PC-9 (cell line): ENCODE measurements at regions not wholly inside any gene's neighbourhood (a gene's known extent, or its start where the extent isn't known, plus 50 kb on each side); places are given as distances from the start of the nearest gene placed in this dataset.

Source experiments
- BruUV-seq: library from RNA; stranded (reverse); fragments of 400-500 nt; replicated peaks from 2 replicates; lab custom pipeline; 2021; lab: Mats Ljungman, UMichigan
- CTCF ChIA-PET: fragments of 300-600 bp; sonication (Branson Sonifier 250); formaldehyde crosslinking; loops from one replicate; lab custom pipeline; 2022; ENCODE audit warnings: antibody characterized with exemption; lab: Charles Lee
- POLR2A ChIA-PET: fragments of 300-600 bp; sonication (Branson Sonifier 250); formaldehyde crosslinking; loops from one replicate; lab custom pipeline; 2022; ENCODE audit warnings: antibody characterized with exemption; ENCODE audit not compliant: unreplicated experiment; lab: Charles Lee
- DNase-seq, 2 experiments: peaks; one replicate each; pipeline versions ENCODE4 v3.0.0 to v3.0.0-alpha.2; 2015 to 2022; ENCODE audit warnings: mixed read lengths in 1 of 2
- H2AFZ ChIP-seq: fragments of 200-600 bp; sonication (generic); 2 replicates; pipeline ENCODE4 v1.8.1; 2017; ENCODE audit warnings: antibody characterized with exemption
- H3F3A ChIP-seq: fragments of 200-600 bp; sonication (generic); 2 replicates; pipeline ENCODE4 v1.8.1; 2017; ENCODE audit warnings: antibody characterized with exemption, mild to moderate bottlenecking, low read depth; ENCODE audit not compliant: insufficient read depth
- H3K27ac ChIP-seq: fragments of 200-600 bp; sonication (generic); 2 replicates; pipeline ENCODE4 v1.6.1; 2016; ENCODE audit warnings: mixed run types
- H3K27me3 ChIP-seq: fragments of 200-600 bp; sonication (generic); 2 replicates; pipeline ENCODE4 v1.6.1; 2016; ENCODE audit warnings: low read depth, mixed run types; ENCODE audit not compliant: insufficient read depth
- H3K36me3 ChIP-seq: fragments of 200-600 bp; sonication (generic); 2 replicates; pipeline ENCODE4 v1.6.1; 2016; ENCODE audit warnings: low read depth, mixed run types
- H3K4me1 ChIP-seq: fragments of 200-600 bp; sonication (generic); replicated peaks from 2 replicates; pipeline ENCODE4 v1.6.1; 2016; ENCODE audit warnings: mixed run types; ENCODE audit not compliant: insufficient read depth
- H3K4me2 ChIP-seq: fragments of 200-600 bp; sonication (generic); 2 replicates; pipeline ENCODE4 v1.6.1; 2017; ENCODE audit warnings: mixed run types
- H3K4me3 ChIP-seq: fragments of 200-600 bp; sonication (generic); 2 replicates; pipeline ENCODE4 v1.6.1; 2016; ENCODE audit warnings: mixed run types
- H3K79me2 ChIP-seq: fragments of 200-600 bp; sonication (generic); 2 replicates; pipeline ENCODE4 v1.6.1; 2017; ENCODE audit warnings: low read depth, mixed run types
- H3K9me2 ChIP-seq: fragments of 200-600 bp; sonication (generic); 2 replicates; pipeline ENCODE4 v1.8.1; 2017; ENCODE audit warnings: mild to moderate bottlenecking; ENCODE audit not compliant: insufficient read depth
- H3K9me3 ChIP-seq: fragments of 200-600 bp; sonication (generic); 2 replicates; pipeline ENCODE4 v1.8.1; 2016; ENCODE audit warnings: low read depth; ENCODE audit not compliant: insufficient read depth
- H4K20me1 ChIP-seq: fragments of 200-600 bp; sonication (generic); 2 replicates; pipeline ENCODE4 v1.8.1; 2017; ENCODE audit not compliant: insufficient read depth
- CTCF ChIP-seq: fragments of 200-600 bp; sonication (generic); conservative IDR thresholded peaks from 2 replicates; pipeline ENCODE4 v1.6.1; 2017; ENCODE audit warnings: mixed run types, antibody characterized with exemption, mild to moderate bottlenecking, moderate library complexity
- EZH2 ChIP-seq: fragments of 200-600 bp; sonication (generic); IDR thresholded peaks from 2 replicates; pipeline ENCODE4 v1.8.0; 2017; ENCODE audit warnings: antibody characterized with exemption, low read depth
- intact Hi-C: fragments of 100-400 bp; cut with micrococcal nuclease; formaldehyde crosslinking; loops from one replicate; pipeline ENCODE4 v1.10.0; 2022; ENCODE audit not compliant: unreplicated experiment

GRCh38 chr5:124438903-124439281 lies 307.5 kb downstream of the ZNF608 start:
- Histone ChIP-seq H3K9me3 (no peaks in the 10 kb centered on the region), H3K27me3 (no peaks in the 10 kb centered on the region), H2AFZ (no peak overlapping the region), H3K4me1 (no peaks in the 10 kb centered on the region), H3K4me2 (no peak overlapping the region), H3K79me2 (no peaks in the 10 kb centered on the region), H3K9me2 (no peaks in the 10 kb centered on the region), H3F3A (no peaks in the 10 kb centered on the region), H3K4me3 (no peak overlapping the region), H3K27ac (no peak overlapping the region), H3K36me3 (no peaks in the 10 kb centered on the region), H4K20me1 (no peaks in the 10 kb centered on the region)
- DNase-seq, result no peak
- no TSS peak for BruUV-seq
- TF ChIP-seq CTCF (no peak), EZH2 (no peak)
- ChIA-PET CTCF (no interaction called here), POLR2A (no interaction called here)
- intact Hi-C loops, result no loop called here

GRCh38 chr5:124438026-124438902 lies 308.2 kb downstream of the ZNF608 start:
- Histone ChIP-seq H3F3A (no peaks in the 10 kb centered on the region), H3K36me3 (no peaks in the 10 kb centered on the region), H3K27me3 (no peaks in the 10 kb centered on the region), H3K9me2 (no peaks in the 10 kb centered on the region), H3K4me1 (no peaks in the 10 kb centered on the region), H3K9me3 (no peaks in the 10 kb centered on the region), H3K4me2 (no peak overlapping the region), H3K79me2 (no peaks in the 10 kb centered on the region), H3K27ac (no peak overlapping the region), H4K20me1 (no peaks in the 10 kb centered on the region), H3K4me3 (no peak overlapping the region), H2AFZ (no peak overlapping the region)
- TF ChIP-seq EZH2 (no peak), CTCF (no peak)
- BruUV-seq, result no TSS peak
- intact Hi-C loops, result no loop called here
- DNase-seq, result no peak
- POLR2A ChIA-PET, result no interaction called here
- CTCF ChIA-PET, result no interaction called here

- TF ChIP-seq CTCF, result no peak
- TF ChIP-seq EZH2, result no peak
- H3K4me3 ChIP-seq, result no peak overlapping the region
- H3K27me3 ChIP-seq, result no peaks in the 10 kb centered on the region
- no peaks in the 10 kb centered on the region for H3K36me3 ChIP-seq
- H3K4me1 ChIP-seq, result no peaks in the 10 kb centered on the region
- H3K27ac ChIP-seq, result no peak overlapping the region
- no peak overlapping the region for H3K4me2 ChIP-seq
- intact Hi-C loops, result no loop called here
- no peaks in the 10 kb centered on the region for H3K79me2 ChIP-seq
- no peak for DNase-seq
- no peaks in the 10 kb centered on the region for H3K9me3 ChIP-seq
- no peaks in the 10 kb centered on the region for H4K20me1 ChIP-seq
- BruUV-seq, result no TSS peak
- H2AFZ ChIP-seq, result no peak overlapping the region
- no peaks in the 10 kb centered on the region for H3F3A ChIP-seq
- CTCF ChIA-PET, result no interaction called here
- POLR2A ChIA-PET, result no interaction called here
- no peaks in the 10 kb centered on the region for H3K9me2 ChIP-seq
Observed at GRCh38 chr5:124436294-124436693, 310.1 kb downstream of the ZNF608 start.
